GM23338 (cell line): ENCODE measurements at regions not wholly inside any gene's neighbourhood (a gene's known extent, or its start where the extent isn't known, plus 50 kb on each side); places are given as distances from the start of the nearest gene placed in this dataset.

Experiments
- CREB1 ChIP-seq: fragments of 250-450 bp; sonication (Bioruptor Pico); IDR thresholded peaks from 2 replicates; pipeline ENCODE4 v1.5.0; 2020; ENCODE audit warnings: low read depth, mild to moderate bottlenecking, moderate library complexity
- EZH2 ChIP-seq: fragments of 200-600 bp; sonication (generic); IDR thresholded peaks from one replicate; pipeline ENCODE4 v1.8.0; 2017; ENCODE audit warnings: antibody characterized with exemption, mild to moderate bottlenecking, low read depth; ENCODE audit not compliant: unreplicated experiment
- EZH2phosphoT487 ChIP-seq: fragments of 200-600 bp; sonication (generic); IDR thresholded peaks from one replicate; pipeline ENCODE4 v1.8.1; 2018; ENCODE audit warnings: antibody characterized with exemption; ENCODE audit not compliant: unreplicated experiment
- JUNB ChIP-seq: IDR thresholded peaks from one replicate; pipeline ENCODE4 v1.6.1; 2016; ENCODE audit warnings: antibody characterized with exemption; ENCODE audit not compliant: unreplicated experiment
- POLR2AphosphoS5 ChIP-seq: IDR thresholded peaks from 2 replicates; pipeline ENCODE4 v1.6.1; 2016; ENCODE audit warnings: antibody characterized with exemption, low read depth
- TF ChIP-seq, protein P1 (sequence below), 2 experiments: fragments of 200-600 bp in 1 of 2; sonication (generic) in 1 of 2; conservative IDR thresholded peaks; 2 replicates each; pipeline versions ENCODE4 v1.5.1 to v1.6.1; 2016 to 2017; ENCODE audit warnings: antibody characterized with exemption in 2 of 2, low read depth in 2 of 2, mild to moderate bottlenecking in 2 of 2, moderate library complexity in 1 of 2

DNA sequence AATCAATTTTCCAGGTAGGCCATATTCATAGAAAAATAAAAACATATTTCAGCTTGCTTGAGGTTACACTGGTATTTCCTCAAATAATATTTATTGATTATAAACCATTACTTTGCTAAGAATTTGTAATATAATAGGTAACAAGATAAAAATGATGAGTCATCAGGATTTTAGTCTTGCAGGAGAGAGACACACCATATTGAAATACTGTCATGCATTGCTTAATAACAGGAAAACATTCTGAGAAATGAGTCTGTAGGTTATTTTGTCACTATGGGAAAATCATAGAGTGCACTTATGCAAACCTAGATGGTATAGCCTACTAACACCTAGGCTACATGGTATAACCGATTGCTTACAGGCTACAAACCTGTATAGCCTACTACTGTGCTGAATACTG lies 990.5 kb downstream of the OTOL1 start:
- TF ChIP-seq, protein P1, sequence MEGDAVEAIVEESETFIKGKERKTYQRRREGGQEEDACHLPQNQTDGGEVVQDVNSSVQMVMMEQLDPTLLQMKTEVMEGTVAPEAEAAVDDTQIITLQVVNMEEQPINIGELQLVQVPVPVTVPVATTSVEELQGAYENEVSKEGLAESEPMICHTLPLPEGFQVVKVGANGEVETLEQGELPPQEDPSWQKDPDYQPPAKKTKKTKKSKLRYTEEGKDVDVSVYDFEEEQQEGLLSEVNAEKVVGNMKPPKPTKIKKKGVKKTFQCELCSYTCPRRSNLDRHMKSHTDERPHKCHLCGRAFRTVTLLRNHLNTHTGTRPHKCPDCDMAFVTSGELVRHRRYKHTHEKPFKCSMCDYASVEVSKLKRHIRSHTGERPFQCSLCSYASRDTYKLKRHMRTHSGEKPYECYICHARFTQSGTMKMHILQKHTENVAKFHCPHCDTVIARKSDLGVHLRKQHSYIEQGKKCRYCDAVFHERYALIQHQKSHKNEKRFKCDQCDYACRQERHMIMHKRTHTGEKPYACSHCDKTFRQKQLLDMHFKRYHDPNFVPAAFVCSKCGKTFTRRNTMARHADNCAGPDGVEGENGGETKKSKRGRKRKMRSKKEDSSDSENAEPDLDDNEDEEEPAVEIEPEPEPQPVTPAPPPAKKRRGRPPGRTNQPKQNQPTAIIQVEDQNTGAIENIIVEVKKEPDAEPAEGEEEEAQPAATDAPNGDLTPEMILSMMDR (conservative IDR thresholded peaks at IDR 0.05; ENCODE audit: low read depth in 2 of 2) = no peak
- TF ChIP-seq POLR2AphosphoS5 (no peak), CREB1 (CRISPR knock-in tag) (no peak), EZH2 (no peak), JUNB (no peak), EZH2phosphoT487 (no peak)
